NOMO-1 treated with dmso at 0.1 percent for 144 hours (cell line): ENCODE measurements at regions not wholly inside any gene's neighbourhood (a gene's known extent, or its start where the extent isn't known, plus 50 kb on each side); places are given as distances from the start of the nearest gene placed in this dataset.
A peak's percentile ranks its signal among the peaks of the same experiment; 100 is the strongest.
"Not testable (repeated sequence)": the region's sequence is repeated elsewhere in the genome, so short reads cannot be mapped to it uniquely, and the experiment has no call there.

Source experiments
- DNase-seq: peaks from one replicate; lab custom pipeline; 2025; ENCODE audit not compliant: unreplicated experiment; lab: John Stamatoyannopoulos, UW

DNA sequence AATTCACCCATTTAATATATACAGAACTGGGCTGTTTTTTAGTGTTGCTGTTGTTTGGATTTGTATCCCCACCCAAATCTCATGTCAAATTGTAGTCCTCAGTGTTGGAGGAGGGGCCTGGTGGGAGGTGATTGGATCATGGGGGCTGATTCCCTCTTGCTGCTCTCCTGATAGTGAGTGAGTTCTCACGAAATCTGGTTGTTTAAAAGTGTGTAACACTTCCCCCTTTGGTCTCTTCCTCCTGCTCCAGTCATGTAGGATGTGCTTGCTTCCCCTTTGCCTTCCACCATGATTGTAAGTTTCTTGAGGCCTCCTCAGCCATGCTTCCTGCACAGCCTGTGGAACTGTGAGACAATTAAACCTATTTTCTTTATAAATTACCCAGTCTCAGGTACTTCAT lies 141.6 kb upstream of the AADAT start:
- DNase-seq, result no peak

DNA sequence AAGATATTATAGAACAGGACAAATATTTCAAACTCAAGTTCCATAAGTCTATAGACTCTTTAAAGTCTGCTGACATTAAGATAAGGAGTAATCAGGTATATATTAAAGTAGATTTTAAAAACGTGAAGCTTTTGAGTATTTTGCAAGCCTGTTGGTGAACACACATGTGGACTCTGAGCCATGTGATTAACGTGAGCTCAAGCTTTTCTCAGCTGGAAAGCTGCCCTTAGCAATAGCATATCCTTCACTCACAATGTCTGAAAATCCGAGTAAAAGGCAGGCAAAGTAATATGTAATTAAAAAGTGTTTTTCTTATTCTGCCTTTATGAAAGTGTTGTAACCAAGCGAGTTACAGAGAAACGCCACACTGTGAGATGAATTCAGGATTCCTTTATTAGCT lies 140.5 kb upstream of the AADAT start:
- no peak for DNase-seq

DNA sequence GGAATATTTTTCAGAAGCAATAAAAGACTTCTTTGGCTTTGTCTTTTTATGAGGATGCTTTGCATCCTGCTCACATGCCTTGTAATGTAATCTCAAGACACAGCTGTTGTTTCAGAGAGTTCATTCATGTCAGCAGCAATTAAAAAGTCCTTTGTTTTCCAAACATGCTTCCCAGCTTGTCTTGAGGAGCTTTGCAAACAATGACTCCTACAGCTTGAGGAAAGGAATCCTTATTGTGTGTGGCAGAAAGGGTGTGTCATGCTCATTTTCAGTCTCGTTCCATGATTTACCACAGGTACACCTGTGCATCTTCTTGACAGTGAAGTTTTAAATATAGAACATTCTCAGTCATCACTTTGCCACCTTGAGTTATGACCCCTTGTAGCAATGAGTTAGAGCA lies 139.2 kb upstream of the AADAT start:
- DNase-seq, result no peak

DNA sequence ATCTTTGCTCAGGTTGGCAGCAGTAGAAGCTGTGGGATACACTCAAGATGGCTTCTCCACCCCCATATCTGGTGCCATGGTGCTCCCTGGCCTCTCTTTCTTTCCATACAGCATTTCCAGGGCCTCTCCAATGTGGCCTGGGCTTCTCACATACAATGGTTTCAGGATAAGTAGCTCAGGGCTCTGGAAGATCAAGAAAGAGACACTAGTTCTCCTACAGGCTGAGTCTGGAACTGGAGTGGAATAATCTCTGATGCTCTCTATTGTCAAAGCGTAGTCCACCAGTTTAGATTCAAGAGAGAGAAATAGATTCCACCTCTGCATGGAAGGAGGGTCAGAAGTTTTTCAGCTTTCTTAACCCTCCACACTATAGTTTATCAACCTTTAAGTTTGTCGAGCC lies 138.2 kb upstream of the AADAT start:
- no peak for DNase-seq

GRCh38 chr4:170226288-170226687 lies 136.5 kb upstream of the AADAT start:
- no peak for DNase-seq

- DNase-seq, result no peak
These were observed 125.0 kb upstream of the AADAT start for GRCh38 chr4:170214731-170215130.

GRCh38 chr4:170214101-170214500 lies 124.3 kb upstream of the AADAT start:
- no peak for DNase-seq

- DNase-seq, result peak; percentile 2
These were observed 113.0 kb upstream of the AADAT start for GRCh38 chr4:170202721-170203120.

DNA sequence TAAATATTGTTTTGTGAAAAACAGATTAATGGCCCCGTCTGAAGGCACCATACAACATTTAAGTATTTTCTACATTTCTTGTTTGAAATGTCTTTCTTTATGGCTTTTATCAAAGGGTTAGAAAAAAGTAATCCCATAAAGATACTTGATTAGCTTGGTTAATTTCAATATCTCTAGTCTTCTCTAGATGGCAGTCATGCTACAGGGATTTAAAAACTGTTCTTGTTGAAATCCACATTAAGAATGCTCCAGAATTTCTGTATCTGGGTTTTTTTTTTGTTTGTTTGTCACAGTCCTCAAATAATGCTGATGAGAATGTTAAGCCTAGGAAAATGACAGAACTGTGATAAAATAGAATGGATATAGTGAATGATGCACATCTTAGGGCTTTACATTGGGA lies 109.0 kb upstream of the AADAT start:
- DNase-seq, result no peak

- peak; percentile 41 for DNase-seq
These were observed 105.0 kb upstream of the AADAT start for GRCh38 chr4:170194794-170195193.

- no peak for DNase-seq
These were observed 103.7 kb upstream of the AADAT start for GRCh38 chr4:170193496-170193895.

DNA sequence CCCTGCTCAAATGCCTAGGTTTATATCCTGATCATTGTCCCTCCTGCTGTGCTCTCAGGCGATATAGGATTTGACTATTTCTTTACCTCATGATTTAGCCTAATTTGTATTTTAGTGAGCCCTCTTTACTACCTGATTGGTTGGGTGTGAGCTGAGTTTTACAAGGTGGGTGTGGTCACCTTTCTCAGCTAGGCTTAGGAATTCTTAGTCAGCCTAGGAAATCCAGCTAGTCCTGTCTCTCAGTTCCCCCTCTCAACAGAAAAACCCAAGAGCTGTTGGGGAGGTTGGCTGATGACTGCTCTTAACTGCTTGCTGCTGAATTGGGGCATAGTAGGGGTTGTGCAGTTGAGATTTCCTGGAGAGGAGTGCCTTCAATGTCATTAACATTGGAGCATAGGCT lies 100.5 kb upstream of the AADAT start:
- DNase-seq, result no peak

DNA sequence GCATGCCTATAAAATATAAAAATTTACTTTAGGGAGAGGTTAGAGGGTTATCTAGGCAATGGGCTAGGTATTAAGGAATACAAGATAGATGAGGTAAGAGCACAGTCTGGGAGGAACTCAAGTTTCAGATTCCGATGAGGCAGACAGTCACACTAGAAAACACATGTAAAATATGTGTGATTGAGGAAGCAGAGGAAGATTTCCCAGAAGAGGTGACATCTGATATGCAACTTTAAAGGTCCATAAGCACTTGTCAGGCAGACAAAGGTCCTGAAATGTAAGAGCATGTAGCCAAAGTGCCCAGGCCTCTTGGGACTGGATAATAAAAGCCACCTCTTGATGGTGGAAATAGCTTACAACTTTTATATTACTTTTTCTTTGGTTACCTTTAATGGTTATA lies 81.1 kb upstream of the AADAT start:
- no peak for DNase-seq

- DNase-seq, result no peak
These were observed 79.9 kb upstream of the AADAT start for GRCh38 chr4:170169699-170170098.

DNA sequence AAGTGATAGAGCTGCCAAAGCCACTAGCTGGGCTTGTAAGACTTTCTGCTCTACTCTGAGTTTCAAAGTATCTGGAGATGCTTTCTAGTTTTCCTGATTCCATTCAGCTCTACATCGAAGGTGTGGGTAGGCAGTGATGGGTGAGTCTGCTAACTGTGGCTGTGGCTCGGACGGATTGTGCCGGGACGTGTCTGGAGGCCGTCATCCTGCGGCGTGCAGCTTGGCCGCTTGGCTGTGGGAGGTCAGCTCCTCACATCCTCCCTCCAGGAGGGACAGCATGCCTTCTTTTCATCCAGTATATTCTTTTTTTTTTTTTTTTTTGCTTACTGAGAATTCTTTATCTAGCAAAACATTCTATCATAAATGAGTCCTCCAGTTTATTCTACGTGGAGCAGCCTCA lies 77.9 kb upstream of the AADAT start:
- no peak for DNase-seq

- DNase-seq, result not testable (repeated sequence)
These were observed 76.4 kb upstream of the AADAT start for GRCh38 chr4:170166193-170166592.

- no peak for DNase-seq
These were observed 72.7 kb upstream of the AADAT start for GRCh38 chr4:170162416-170162815.

- DNase-seq, result no peak
These were observed 67.9 kb upstream of the AADAT start for GRCh38 chr4:170157670-170158069.

DNA sequence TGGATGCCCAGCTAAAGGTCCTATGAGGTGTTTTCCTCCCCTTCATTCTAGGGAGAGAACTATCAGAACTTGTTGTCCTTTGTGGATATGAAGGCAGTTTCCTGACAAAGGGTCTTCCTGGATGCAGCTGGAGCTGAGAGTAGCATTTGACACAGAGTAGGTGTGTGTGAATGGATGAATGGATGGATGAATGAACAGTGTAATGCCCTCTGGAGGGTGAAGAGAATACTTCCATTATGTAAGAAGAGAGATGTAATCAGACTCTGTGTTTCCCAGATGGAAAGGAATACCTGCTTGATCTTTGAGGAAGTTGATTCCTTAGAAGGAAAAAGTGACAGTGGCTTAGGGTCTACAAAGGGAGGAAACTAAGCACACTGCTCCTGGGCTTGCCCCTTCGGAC lies 55.4 kb upstream of the AADAT start:
- no peak for DNase-seq

GRCh38 chr4:170139764-170140163 lies 50.0 kb upstream of the AADAT start:
- no peak for DNase-seq
